Vagina (tissue), 2 donors: ENCODE measurements at regions not wholly inside any gene's neighbourhood (a gene's known extent, or its start where the extent isn't known, plus 50 kb on each side); places are given as distances from the start of the nearest gene placed in this dataset.

Experiments used
- DNase-seq, 2 donors: peaks; one replicate each; pipeline ENCODE4 v3.0.0-alpha.2; 2017; ENCODE audit errors: extremely low spot score in 2 of 2
- H3K27ac ChIP-seq: fragments of 200-600 bp; sonication (generic); one replicate; pipeline ENCODE4 v1.5.1; 2019
- H3K27me3 ChIP-seq: fragments of 200-600 bp; sonication (generic); one replicate; pipeline ENCODE4 v1.5.1; 2019
- H3K36me3 ChIP-seq, 2 donors: fragments of 200-600 bp; sonication (generic); one replicate each; pipeline ENCODE4 v1.5.1; 2017 to 2019
- H3K4me1 ChIP-seq: fragments of 200-600 bp; sonication (generic); one replicate; pipeline ENCODE4 v1.5.1; 2019
- H3K4me3 ChIP-seq, 2 donors: fragments of 200-600 bp; sonication (generic); 1 replicate in 1 of 2; 2 replicates in 1 of 2; pipeline ENCODE4 v1.5.1; 2016 to 2019
- H3K9me3 ChIP-seq: fragments of 200-600 bp; sonication (generic); one replicate; pipeline ENCODE4 v1.5.1; 2019
- POLR2A ChIP-seq, 2 donors: fragments of 450-650 bp; IDR thresholded peaks; one replicate each; pipeline ENCODE4 v1.6.1; 2017; ENCODE audit warnings: antibody characterized with exemption in 2 of 2, mild to moderate bottlenecking in 2 of 2, moderate library complexity in 2 of 2
- POLR2AphosphoS5 ChIP-seq, 2 donors: sonication (generic); formaldehyde crosslinking; IDR thresholded peaks; one replicate each; pipeline ENCODE4 v1.9.0; 2017; ENCODE audit warnings: antibody characterized with exemption in 2 of 2, mild to moderate bottlenecking in 2 of 2, low read depth in 1 of 2; ENCODE audit not compliant: insufficient read depth in 1 of 2
- intact Hi-C: fragments of 100-400 bp; cut with DNase I; formaldehyde crosslinking; loops from one replicate; pipeline ENCODE4 v1.15.1; 2023
- TF ChIP-seq, protein P1 (sequence below), 3 experiments: fragments of 450-650 bp in 2 of 3; fragments of 200-600 bp in 1 of 3; sonication (generic) in 1 of 3; IDR thresholded peaks; one replicate each; pipeline ENCODE4 v1.5.1; 2017 to 2019; ENCODE audit warnings: antibody characterized with exemption in 3 of 3, mild to moderate bottlenecking in 2 of 3, moderate library complexity in 2 of 3

DNA sequence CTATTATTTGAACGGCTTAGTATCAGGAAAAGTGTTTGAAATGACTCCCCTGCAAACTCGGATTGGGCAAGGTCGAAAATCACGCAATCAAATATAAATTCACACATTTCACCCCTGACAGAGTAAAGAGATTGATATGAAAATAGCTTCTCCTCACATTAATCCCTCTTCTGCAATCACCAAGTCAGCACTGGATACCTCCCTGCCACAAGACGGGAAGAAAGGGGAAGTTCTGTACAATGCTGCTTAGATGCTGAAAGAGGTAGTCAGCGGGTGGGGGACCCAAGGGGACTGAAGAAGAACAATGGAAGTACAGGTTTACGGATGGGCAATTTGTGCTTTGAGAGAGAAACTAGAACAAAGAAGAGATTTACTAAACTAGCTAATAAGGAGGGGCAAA, 72.0 kb upstream of the ANK3 start:
- H3K4me1 ChIP-seq, result peaks cover 8% of the 10 kb centered on the region
- DNase-seq, result no peak
- H3K36me3 ChIP-seq, result no peaks in the 10 kb centered on the region
- no peak overlapping the region for H3K27ac ChIP-seq
- H3K27me3 ChIP-seq, result no peaks in the 10 kb centered on the region
- no peak for TF ChIP-seq POLR2AphosphoS5 (IDR thresholded peaks at IDR 0.05; ENCODE audit: insufficient read depth in 1 of 2, low read depth in 1 of 2)
- TF ChIP-seq POLR2A (IDR thresholded peaks at IDR 0.05), result no peak
- TF ChIP-seq, protein P1, sequence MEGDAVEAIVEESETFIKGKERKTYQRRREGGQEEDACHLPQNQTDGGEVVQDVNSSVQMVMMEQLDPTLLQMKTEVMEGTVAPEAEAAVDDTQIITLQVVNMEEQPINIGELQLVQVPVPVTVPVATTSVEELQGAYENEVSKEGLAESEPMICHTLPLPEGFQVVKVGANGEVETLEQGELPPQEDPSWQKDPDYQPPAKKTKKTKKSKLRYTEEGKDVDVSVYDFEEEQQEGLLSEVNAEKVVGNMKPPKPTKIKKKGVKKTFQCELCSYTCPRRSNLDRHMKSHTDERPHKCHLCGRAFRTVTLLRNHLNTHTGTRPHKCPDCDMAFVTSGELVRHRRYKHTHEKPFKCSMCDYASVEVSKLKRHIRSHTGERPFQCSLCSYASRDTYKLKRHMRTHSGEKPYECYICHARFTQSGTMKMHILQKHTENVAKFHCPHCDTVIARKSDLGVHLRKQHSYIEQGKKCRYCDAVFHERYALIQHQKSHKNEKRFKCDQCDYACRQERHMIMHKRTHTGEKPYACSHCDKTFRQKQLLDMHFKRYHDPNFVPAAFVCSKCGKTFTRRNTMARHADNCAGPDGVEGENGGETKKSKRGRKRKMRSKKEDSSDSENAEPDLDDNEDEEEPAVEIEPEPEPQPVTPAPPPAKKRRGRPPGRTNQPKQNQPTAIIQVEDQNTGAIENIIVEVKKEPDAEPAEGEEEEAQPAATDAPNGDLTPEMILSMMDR (IDR thresholded peaks at IDR 0.05), result no peak
- no peak overlapping the region for H3K4me3 ChIP-seq
- intact Hi-C loops, result no loop called here
- H3K9me3 ChIP-seq, result no peaks in the 10 kb centered on the region

DNA sequence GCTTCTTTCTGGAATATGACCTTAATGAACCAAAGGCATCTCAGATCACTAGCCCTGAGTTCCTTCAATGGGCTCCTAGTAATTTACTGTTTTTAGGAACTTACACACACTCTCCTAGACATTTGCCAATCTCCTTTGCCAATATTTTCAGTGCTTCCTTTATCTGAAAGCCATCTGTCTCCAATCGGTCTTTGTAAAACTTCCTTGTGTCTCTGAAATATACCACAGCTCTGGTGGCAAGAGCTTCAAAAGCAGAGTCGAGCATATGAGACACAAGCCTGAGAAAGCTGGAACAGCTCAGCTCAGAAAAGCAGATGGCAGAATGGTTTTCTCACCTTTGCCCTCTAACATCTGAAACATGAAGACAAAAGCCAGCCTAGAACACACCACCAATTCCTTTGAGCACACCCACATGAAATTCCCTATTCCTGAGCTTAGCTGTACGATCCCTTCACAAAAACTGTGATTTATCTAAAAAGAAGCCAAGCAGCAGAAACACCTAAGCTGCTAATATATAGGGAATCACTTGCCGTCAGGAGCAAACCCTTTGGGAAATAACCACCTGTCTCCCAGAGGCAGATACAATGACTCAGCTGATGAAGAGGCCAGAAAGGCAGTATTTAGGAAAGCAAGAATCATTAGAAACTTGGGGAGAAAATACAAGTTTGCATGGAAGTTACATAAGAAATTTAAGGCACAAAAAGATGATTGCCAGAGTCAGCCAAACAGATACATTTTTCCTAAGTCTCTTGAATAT, 70.2 kb upstream of the ANK3 start:
- intact Hi-C loops, result no loop called here
- TF ChIP-seq POLR2AphosphoS5 (IDR thresholded peaks at IDR 0.05; ENCODE audit: insufficient read depth in 1 of 2, low read depth in 1 of 2), result no peak
- TF ChIP-seq, protein P1 (IDR thresholded peaks at IDR 0.05), result no peak
- TF ChIP-seq POLR2A (IDR thresholded peaks at IDR 0.05), result no peak
- no peaks in the 10 kb centered on the region for H3K36me3 ChIP-seq

DNA sequence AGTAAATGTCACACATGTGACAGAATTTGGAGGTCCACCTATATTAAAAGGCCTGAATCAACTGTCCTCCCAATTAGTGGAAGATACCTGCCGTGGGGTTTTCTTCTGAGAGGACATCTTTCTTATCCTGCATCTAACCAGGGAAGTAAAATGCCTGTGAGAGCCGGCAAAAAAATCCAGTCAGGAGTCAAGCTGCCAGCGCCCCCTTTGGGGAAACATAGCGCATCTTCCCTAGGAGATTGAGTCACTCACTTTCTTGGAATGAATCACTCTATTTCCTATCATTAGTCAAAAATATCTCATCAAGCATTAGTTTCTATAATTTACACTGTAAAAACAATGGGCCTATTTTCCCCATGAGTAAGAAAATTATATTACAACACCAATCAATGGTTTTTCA, 66.4 kb upstream of the ANK3 start:
- intact Hi-C loops, result no loop called here
- Histone ChIP-seq H3K36me3 (no peaks in the 10 kb centered on the region), H3K9me3 (no peaks in the 10 kb centered on the region), H3K27ac (no peak overlapping the region), H3K4me1 (no peaks in the 10 kb centered on the region), H3K27me3 (no peaks in the 10 kb centered on the region), H3K4me3 (no peak overlapping the region)
- no peak for DNase-seq
- no peak for TF ChIP-seq POLR2AphosphoS5 (IDR thresholded peaks at IDR 0.05; ENCODE audit: insufficient read depth in 1 of 2, low read depth in 1 of 2)
- TF ChIP-seq, protein P1 (IDR thresholded peaks at IDR 0.05), result no peak
- TF ChIP-seq POLR2A (IDR thresholded peaks at IDR 0.05), result no peak

More for the DNA sequence above, 70.2 kb upstream of the ANK3 start:
- Histone ChIP-seq H3K9me3 (no peaks in the 10 kb centered on the region), H3K4me1 (peaks cover 4% of the 10 kb centered on the region), H3K27ac (no peak overlapping the region), H3K4me3 (no peak overlapping the region), H3K27me3 (no peaks in the 10 kb centered on the region)
- DNase-seq, result no peak

DNA sequence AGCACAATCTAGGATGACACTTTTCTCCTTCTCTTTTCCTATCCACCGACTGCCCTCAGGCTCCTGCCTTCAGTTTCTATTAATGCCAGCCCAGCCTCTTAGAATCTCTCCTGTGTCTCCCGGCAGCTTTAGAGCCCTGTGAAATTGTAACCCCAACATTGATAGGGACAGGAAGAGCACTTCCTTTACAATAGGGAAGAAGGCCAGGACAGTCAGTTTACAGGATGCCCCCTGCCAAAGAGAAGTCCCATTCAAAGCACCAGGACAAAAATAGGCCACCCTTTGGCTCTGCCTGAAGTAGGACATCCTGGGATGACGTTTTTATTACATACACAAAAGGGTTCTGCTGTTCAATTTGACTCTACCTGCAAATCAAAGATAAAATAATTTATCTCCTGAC, 64.7 kb upstream of the ANK3 start:
- DNase-seq, result no peak

DNA sequence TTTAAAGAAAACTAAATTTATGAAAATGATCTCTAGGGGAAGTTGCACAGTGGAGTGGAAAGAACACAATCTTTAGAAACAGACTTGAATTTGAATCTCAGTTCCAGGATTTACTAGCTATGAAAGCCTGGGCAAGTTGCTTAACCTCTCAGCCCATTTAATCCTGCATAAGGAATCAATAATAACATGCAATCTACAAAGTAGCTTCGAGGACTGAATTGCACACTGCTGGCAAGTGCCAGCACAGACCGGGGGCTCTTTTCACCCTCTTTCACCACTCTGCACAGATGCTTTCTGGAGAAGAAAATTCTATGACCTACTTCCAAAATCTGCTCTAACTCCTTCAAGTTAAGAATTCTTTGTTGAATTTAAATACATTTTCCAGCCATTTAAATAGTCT, 63.4 kb upstream of the ANK3 start:
- Histone ChIP-seq H3K27me3 (no peaks in the 10 kb centered on the region), H3K27ac (no peak overlapping the region), H3K9me3 (no peaks in the 10 kb centered on the region), H3K4me3 (no peak overlapping the region), H3K4me1 (peaks cover 8% of the 10 kb centered on the region), H3K36me3 (no peaks in the 10 kb centered on the region)
- TF ChIP-seq POLR2AphosphoS5 (IDR thresholded peaks at IDR 0.05; ENCODE audit: insufficient read depth in 1 of 2, low read depth in 1 of 2), result no peak
- TF ChIP-seq, protein P1 (IDR thresholded peaks at IDR 0.05), result no peak
- TF ChIP-seq POLR2A (IDR thresholded peaks at IDR 0.05), result no peak
- DNase-seq, result no peak
- intact Hi-C loops, result no loop called here

More for the DNA sequence above, 64.7 kb upstream of the ANK3 start:
- Histone ChIP-seq H3K4me1 (no peaks in the 10 kb centered on the region), H3K4me3 (no peak overlapping the region), H3K9me3 (no peaks in the 10 kb centered on the region), H3K27me3 (no peaks in the 10 kb centered on the region), H3K36me3 (no peaks in the 10 kb centered on the region), H3K27ac (no peak overlapping the region)
- TF ChIP-seq, protein P1 (IDR thresholded peaks at IDR 0.05), result no peak
- no peak for TF ChIP-seq POLR2AphosphoS5 (IDR thresholded peaks at IDR 0.05; ENCODE audit: insufficient read depth in 1 of 2, low read depth in 1 of 2)
- intact Hi-C loops, result no loop called here
